ENCODE measurements at regions not wholly inside any gene's neighbourhood (a gene's known extent, or its start where the extent isn't known, plus 50 kb on each side); places are given as distances from the start of the nearest gene placed in this dataset.

- TF ChIP-seq POLR2A (IDR thresholded peaks at IDR 0.05) (no peak), CTCF (IDR thresholded peaks at IDR 0.05) (no peak)
Measured at GRCh38 chr5:42108468-42108867, 183.4 kb downstream of the FBXO4 start.
